HG03457 (cell line): ENCODE measurements at regions not wholly inside any gene's neighbourhood (a gene's known extent, or its start where the extent isn't known, plus 50 kb on each side); places are given as distances from the start of the nearest gene placed in this dataset.
"Not testable (repeated sequence)": the region's sequence is repeated elsewhere in the genome, so short reads cannot be mapped to it uniquely, and the experiment has no call there.

ENCODE experiments used
- ATAC-seq: cut with Tn5 transposase; IDR thresholded peaks from one replicate; pipeline ENCODE4 v1.9.1; 2021; ENCODE audit warnings: moderate number of reproducible peaks; ENCODE audit not compliant: unreplicated experiment

GRCh38 chr21:5065240-5066211, 5455.9 kb upstream of the TPTE start:
- peak; percentile 77 for ATAC-seq

GRCh38 chr21:5066682-5067251, 5454.6 kb upstream of the TPTE start:
- ATAC-seq, result not testable (repeated sequence)

- ATAC-seq, result not testable (repeated sequence)
These were observed 5453.9 kb upstream of the TPTE start for GRCh38 chr21:5067326-5068048.

- not testable (repeated sequence) for ATAC-seq
These were observed 5452.7 kb upstream of the TPTE start for GRCh38 chr21:5068649-5069048.

GRCh38 chr21:5071180-5071579, 5450.2 kb upstream of the TPTE start:
- not testable (repeated sequence) for ATAC-seq

- ATAC-seq, result not testable (repeated sequence)
These were observed 5444.5 kb upstream of the TPTE start for GRCh38 chr21:5076854-5077253.

- not testable (repeated sequence) for ATAC-seq
These were observed 5442.0 kb upstream of the TPTE start for GRCh38 chr21:5079361-5079760.

GRCh38 chr21:5080015-5080414, 5441.4 kb upstream of the TPTE start:
- ATAC-seq, result not testable (repeated sequence)

GRCh38 chr21:5084246-5084645, 5437.1 kb upstream of the TPTE start:
- ATAC-seq, result not testable (repeated sequence)

- not testable (repeated sequence) for ATAC-seq
These were observed 5435.9 kb upstream of the TPTE start for GRCh38 chr21:5085456-5085855.

GRCh38 chr21:5086416-5086815, 5435.0 kb upstream of the TPTE start:
- ATAC-seq, result not testable (repeated sequence)

- not testable (repeated sequence) for ATAC-seq
These were observed 5432.6 kb upstream of the TPTE start for GRCh38 chr21:5088820-5089219.

- not testable (repeated sequence) for ATAC-seq
These were observed 5431.8 kb upstream of the TPTE start for GRCh38 chr21:5089399-5090089.

GRCh38 chr21:5090132-5091079, 5431.0 kb upstream of the TPTE start:
- ATAC-seq, result not testable (repeated sequence)

- not testable (repeated sequence) for ATAC-seq
These were observed 5430.1 kb upstream of the TPTE start for GRCh38 chr21:5091274-5091673.

GRCh38 chr21:5095628-5096027, 5425.8 kb upstream of the TPTE start:
- ATAC-seq, result not testable (repeated sequence)

- not testable (repeated sequence) for ATAC-seq
These were observed 5423.2 kb upstream of the TPTE start for GRCh38 chr21:5098010-5098743.

GRCh38 chr21:5100604-5101174, 5420.7 kb upstream of the TPTE start:
- ATAC-seq, result not testable (repeated sequence)
